GM21825 (cell line): ENCODE measurements at regions not wholly inside any gene's neighbourhood (a gene's known extent, or its start where the extent isn't known, plus 50 kb on each side); places are given as distances from the start of the nearest gene placed in this dataset.

Experiments
- ATAC-seq: cut with Tn5 transposase; IDR thresholded peaks from one replicate; pipeline ENCODE4 v1.9.1; 2021; ENCODE audit warnings: mild to moderate bottlenecking, moderate library complexity; ENCODE audit not compliant: unreplicated experiment

DNA sequence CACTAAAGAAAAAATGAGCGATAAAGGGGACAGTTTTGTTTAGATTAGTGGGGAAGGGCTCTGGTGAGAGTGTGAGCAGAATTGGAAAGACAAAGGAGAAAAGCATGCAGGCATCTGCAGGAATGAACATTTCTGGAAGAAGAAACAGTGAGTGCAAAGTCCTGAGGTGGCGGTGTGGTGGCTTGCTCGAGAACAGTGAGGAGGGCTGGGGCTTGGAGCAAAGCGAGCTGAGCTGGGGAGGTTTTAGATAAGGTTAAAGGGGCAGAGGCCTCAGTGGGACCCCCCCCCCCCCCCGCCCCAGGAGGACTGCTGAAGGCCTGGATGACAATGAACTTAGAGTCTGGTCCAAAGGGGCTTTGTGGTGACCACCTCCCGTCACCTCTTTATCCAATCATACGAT lies 202.7 kb upstream of the MVB12B start:
- no peak for ATAC-seq

DNA sequence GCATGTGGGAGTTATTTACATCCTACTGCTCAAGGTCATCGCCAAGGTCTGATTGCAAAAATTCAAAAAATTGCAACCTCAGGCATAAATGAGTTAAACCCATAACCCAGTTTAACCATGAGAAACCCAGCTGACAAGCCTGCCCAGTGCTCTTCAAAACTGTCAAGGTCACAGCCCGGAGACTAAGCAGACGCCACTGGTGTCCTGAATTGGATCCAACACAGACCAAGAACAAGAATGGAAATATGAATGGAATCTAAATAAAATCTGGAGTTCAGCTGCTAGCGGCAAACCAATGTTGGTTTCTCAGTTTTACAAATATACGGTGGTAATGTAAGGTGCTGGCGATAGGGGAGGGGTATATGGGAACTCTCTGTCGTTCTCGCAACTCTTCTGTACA lies 201.5 kb upstream of the MVB12B start:
- ATAC-seq = no peak

DNA sequence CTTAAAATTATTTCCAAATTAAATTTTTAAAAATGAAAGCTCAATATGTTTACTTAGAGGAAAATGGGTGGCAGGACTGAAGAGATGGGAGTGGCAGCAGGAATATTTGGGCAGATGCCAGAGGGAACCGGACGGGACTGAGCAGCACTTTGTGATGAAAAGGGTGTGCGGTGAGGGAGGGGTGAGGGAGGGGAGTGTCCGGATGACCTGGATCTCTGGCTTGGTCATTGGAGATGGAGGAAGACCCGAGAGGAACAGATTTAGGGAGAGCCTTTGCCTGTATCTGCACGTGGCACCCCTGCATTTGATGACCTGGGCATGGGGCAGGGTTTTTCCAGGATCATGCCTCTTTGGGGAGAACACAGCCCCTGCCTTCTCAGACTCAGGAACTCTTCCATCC lies 201.1 kb upstream of the MVB12B start:
- no peak for ATAC-seq

- no peak for ATAC-seq
Observed at GRCh38 chr9:126125992-126126409, 200.6 kb upstream of the MVB12B start.

- no peak for ATAC-seq
Observed at GRCh38 chr9:126126807-126127206, 199.8 kb upstream of the MVB12B start.

GRCh38 chr9:126127591-126127990 lies 199.0 kb upstream of the MVB12B start:
- ATAC-seq = no peak

DNA sequence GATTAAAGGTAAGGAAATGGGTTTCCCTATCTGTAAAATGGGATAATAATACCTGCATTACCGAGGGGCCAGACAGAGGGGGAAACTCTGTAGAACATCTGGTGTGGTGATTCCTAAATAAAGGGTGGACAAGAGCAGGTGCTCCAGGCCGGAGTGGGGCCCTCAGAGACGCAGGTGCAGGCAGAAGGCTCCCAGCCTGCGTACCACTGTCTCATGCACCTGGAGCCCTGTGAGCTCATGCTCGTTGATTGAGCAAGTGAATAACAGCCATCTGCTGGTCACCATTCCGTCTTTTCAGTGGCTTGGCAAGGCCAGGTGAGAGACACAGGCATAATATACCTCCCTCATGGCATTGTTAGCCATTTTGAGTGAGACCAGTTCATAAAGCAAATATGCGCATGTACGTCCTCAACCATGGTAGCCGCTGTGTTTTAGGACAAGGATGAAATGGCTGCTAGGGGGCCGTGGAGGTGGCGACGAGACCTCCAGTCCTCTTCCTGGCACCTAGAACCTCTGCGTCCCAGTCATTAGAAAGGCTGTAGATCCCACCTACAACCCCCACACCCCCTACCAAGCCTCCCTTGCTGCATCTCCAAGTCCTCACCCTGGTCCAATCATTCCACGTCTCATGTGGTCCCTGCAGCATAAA lies 198.0 kb upstream of the MVB12B start:
- no peak for ATAC-seq

DNA sequence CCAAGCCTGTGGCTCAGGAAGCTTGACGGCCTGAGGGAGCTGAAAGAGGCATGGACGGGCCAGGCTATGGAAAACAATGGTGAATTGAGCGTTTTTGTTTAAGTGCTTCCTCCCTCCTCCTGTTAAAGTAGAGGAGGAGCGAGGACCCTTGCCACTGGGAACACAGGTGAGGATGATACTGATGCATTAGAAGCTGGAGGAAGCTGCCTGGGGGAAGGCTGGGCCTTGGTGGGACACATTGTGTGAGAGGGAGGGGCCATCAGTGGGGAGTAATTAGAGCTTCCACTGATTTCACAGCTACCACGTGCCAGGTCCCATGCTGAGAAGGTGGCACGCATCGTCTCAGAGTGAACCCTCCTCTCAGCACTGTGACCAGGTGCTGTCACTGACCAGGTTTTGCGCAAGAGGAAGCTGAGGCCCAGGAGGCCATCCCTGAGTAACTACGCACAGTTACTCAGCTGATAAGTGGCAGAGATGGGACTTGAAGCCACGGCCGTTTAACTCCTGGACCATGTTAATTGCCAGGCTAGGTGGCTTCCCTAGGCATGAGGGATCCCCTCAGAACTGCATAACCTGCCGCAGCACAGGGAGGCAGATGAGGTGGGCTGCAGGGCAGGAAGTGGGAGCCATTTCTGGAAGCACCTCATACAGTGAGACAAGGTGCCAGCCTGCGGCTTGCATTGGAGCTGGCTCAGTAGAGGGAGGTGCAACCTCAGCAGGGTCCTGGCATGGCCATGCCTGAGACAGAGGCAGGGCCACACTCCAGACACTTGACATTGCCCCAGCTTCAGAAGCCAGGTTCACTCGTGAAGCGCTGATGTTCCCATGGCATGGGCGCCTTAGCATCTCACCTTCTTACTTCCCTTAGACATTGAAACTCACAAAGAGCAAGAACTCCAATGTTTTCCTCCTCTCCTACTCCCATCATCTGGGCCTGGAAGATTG lies 195.3 kb upstream of the MVB12B start:
- no peak for ATAC-seq

DNA sequence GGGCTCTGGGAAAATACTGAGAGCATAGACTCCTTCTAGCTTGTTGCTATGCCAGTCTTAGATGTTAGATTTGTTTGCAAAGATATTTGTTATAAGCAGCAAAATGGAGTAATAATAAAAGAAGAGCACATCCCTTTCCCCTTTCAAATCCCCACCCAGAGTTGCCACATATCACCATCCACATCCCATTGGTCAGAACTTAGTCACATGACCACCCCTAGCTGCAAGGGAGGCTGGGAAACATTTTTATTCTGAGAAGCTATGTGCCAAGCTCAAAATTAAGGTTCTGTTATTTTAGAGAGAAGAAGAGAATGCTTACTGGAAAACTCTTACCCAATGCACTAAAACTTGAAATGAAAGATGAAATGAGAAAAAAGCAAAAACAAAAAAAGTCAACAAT lies 193.9 kb upstream of the MVB12B start:
- ATAC-seq = no peak

- ATAC-seq = no peak
Observed at GRCh38 chr9:126144196-126144595, 182.4 kb upstream of the MVB12B start.

GRCh38 chr9:126144603-126145456 lies 181.8 kb upstream of the MVB12B start:
- no peak for ATAC-seq

- no peak for ATAC-seq
Observed at GRCh38 chr9:126145887-126146253, 180.8 kb upstream of the MVB12B start.

- ATAC-seq = peak; percentile 57
Observed at GRCh38 chr9:126146254-126147145, 180.1 kb upstream of the MVB12B start.

GRCh38 chr9:126147186-126147935 lies 179.3 kb upstream of the MVB12B start:
- ATAC-seq = no peak

DNA sequence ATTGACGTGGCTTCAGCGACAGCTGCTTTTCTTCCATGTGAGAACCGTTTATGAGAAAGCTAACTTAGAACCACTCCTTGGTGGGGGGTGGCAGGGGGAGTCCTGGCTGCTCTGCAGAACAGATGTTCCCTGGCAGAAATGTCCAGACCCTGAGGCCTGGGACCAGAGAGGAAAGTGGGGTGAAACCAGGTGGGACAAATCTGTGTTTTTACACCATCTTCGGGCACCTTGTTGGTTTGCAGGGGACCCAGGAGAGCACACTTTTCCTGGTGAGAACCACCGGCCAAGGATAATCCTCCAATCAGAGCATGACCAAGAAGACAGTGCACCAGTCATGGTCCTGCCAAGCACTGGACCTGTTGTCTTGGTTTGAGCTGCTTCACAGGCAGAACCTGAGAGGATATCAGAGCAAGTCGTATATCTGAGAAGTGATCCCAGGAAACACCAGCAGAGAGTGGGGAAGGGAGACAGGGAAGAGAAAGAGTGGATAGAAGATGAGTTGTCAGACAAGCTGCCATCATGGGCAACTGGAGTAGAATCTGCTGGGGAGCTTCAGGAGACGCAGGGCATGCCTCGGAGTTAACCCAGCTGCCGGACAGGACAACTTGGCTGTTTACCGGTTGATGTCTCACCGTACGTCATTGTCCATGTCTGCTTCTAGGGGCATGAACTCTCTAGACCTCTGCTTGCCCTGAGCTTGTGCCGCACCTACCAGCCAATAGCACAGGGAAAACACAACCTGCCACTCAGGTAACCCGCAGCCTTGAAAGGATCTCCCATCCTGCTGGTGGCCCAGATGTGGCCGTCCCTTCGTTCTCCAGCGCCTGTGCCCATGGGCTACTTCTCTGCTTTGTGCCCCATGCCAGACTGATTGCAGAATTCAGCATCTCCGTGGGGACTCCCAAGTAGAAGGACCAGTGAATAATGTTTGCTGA lies 178.4 kb upstream of the MVB12B start:
- ATAC-seq = no peak

GRCh38 chr9:126148994-126149393 lies 177.6 kb upstream of the MVB12B start:
- ATAC-seq = no peak

DNA sequence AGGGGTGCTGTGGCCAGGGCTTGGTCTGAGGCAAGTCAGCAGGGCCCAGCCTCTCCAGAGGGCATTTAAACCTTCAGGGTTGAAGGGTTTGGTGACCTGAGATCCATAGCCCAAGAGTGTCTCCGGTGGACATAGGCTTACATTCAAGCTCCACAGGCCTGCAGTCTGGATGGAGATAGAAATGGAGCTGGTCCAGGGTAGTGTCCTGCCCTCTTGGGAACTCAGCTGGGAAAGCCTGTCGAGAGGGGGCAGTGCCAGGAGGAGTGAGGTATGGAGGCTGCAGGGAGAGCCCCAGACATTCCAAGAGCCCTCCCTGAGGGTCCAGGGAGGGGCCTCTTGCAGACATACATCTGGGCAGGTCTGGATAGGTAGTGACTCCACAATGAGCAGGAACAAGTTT lies 177.0 kb upstream of the MVB12B start:
- ATAC-seq = no peak

DNA sequence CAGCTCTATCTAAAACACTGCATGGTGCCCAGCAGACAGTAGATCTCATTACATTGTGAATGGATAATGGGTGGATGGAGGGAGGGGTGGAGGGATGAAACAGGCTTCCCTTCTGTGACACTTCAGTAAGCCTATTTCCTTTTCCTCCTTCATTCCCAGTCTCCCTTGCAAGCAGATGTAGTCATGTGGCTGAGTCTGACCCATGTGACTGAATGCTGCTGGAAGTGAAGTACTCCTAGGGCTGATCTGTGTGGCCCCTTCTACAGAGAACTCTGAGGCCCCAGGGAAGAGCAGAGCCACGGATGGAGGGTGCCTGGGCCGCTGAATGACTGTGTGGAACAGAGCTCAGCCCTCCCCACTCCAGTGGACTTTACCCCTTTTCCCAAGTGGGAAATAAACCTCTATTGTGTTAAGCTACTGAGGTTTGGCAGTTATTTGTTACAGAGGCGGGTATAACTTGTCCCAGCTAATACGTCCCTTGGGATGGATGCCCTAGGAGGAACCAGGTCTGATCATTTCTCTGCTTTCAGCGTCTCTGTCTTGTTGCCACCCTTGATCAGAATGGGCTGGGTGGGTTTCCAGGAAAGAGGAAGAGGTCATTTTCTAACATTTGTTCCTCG lies 176.1 kb upstream of the MVB12B start:
- no peak for ATAC-seq
